HepG2 (cell line): ENCODE measurements at regions not wholly inside any gene's neighbourhood (a gene's known extent, or its start where the extent isn't known, plus 50 kb on each side); places are given as distances from the start of the nearest gene placed in this dataset.

Experiments
- ATAC-seq: fragments of 200-7000 bp; cut with Tn5 transposase; 3 replicates; pipeline ENCODE4 v1.9.1; 2020; ENCODE audit warnings: mild to moderate bottlenecking, moderate library complexity
- BruUV-seq: library from RNA; stranded (reverse); fragments of 400-500 nt; replicated peaks from 2 replicates; lab custom pipeline; 2021; lab: Mats Ljungman, UMichigan
- CTCF ChIA-PET: fragments of 300-600 bp; formaldehyde crosslinking; extraction: SDS; loops from one replicate; lab custom pipeline; 2021; ENCODE audit warnings: low total read pairs, inconsistent platforms, low intra/inter-chr PET ratio; lab: Yijun Ruan, JAX
- POLR2A ChIA-PET: fragments of 350-600 bp; sonication (Branson Sonifier 250); formaldehyde crosslinking; loops from one replicate; lab custom pipeline; 2020; ENCODE audit warnings: antibody characterized with exemption, inconsistent platforms; lab: Yijun Ruan, JAX
- DNase-seq: peaks from one replicate; pipeline ENCODE4 v3.0.0-alpha.2; 2015; ENCODE audit warnings: low spot score
- FAIRE-seq: peaks from 3 replicates; lab custom pipeline; 2011; peaks lifted over from hg19 to GRCh38; lab: Jason Lieb, UNC
- H2AFZ ChIP-seq: one replicate; pipeline ENCODE4 v1.6.1; 2011; ENCODE audit warnings: low read length, inconsistent platforms
- H3K27ac ChIP-seq: fragments of 300-600 bp; 3 replicates; pipeline ENCODE4 v1.8.0; 2011; ENCODE audit warnings: mixed run types, mild to moderate bottlenecking, mixed read lengths, low read length, inconsistent platforms; ENCODE audit not compliant: insufficient read depth; ENCODE audit errors: extremely low read length
- H3K27me3 ChIP-seq, 2 experiments: fragments of 200-600 bp in 1 of 2; 2 replicates in 1 of 2; 3 replicates in 1 of 2; pipeline versions ENCODE4 v1.6.0 to v1.8.0; 2011; ENCODE audit warnings: low read length in 2 of 2, mild to moderate bottlenecking in 2 of 2, moderate library complexity in 2 of 2, inconsistent platforms in 1 of 2; ENCODE audit not compliant: insufficient read depth in 2 of 2, control insufficient read depth in 1 of 2
- H3K36me3 ChIP-seq, 2 experiments: fragments of 200-600 bp in 1 of 2; replicated peaks in 1 of 2; 2 replicates in 1 of 2; 3 replicates in 1 of 2; pipeline versions ENCODE4 v1.5.1 to v1.8.0; 2011; ENCODE audit warnings: low read length in 2 of 2, inconsistent platforms in 1 of 2; ENCODE audit not compliant: insufficient read depth in 2 of 2, control insufficient read depth in 1 of 2
- H3K4me1 ChIP-seq: 2 replicates; pipeline ENCODE4 v1.5.1; 2012; ENCODE audit warnings: low read length, inconsistent platforms; ENCODE audit not compliant: insufficient read depth
- H3K4me2 ChIP-seq: 2 replicates; pipeline ENCODE4 v1.6.0; 2011; ENCODE audit warnings: low read depth, low read length, inconsistent platforms
- H3K4me3 ChIP-seq, 3 experiments: fragments of 200-600 bp in 1 of 3; sonication (generic), shearing (Covaris generic) in 1 of 3; replicated peaks in 1 of 3; 2 replicates each; pipeline ENCODE4 v1.5.1; 2011 to 2016; ENCODE audit warnings: low read length in 3 of 3, inconsistent platforms in 2 of 3, low read depth in 2 of 3, mild to moderate bottlenecking in 2 of 3, control low read depth in 1 of 3, mixed read lengths in 1 of 3; ENCODE audit not compliant: insufficient read depth in 1 of 3
- H3K79me2 ChIP-seq: one replicate; pipeline ENCODE4 v1.6.1; 2011; ENCODE audit warnings: low read length, inconsistent platforms; ENCODE audit not compliant: insufficient read depth
- H3K9ac ChIP-seq: 2 replicates; pipeline ENCODE4 v1.6.0; 2011; ENCODE audit warnings: mild to moderate bottlenecking, low read depth, low read length, inconsistent platforms; ENCODE audit not compliant: insufficient read depth
- H3K9me3 ChIP-seq: 2 replicates; pipeline ENCODE4 v1.5.1; 2012; ENCODE audit warnings: mild to moderate bottlenecking, low read length
- H4K20me1 ChIP-seq: 2 replicates; pipeline ENCODE4 v1.6.0; 2011; ENCODE audit warnings: inconsistent platforms, mild to moderate bottlenecking, low read length, moderate library complexity; ENCODE audit not compliant: insufficient read depth
- ARNT2 ChIP-seq: sonication (generic); formaldehyde crosslinking; IDR thresholded peaks from 2 replicates; pipeline ENCODE4 v1.8.0; 2022; ENCODE audit warnings: mild to moderate bottlenecking, low read depth, missing genetic modification reagents, moderate library complexity
- FOSL1 ChIP-seq: sonication (generic); formaldehyde crosslinking; IDR thresholded peaks from 2 replicates; pipeline ENCODE4 v1.9.0; 2021; ENCODE audit warnings: missing genetic modification reagents, borderline replicate concordance
- GTF2F1 ChIP-seq: fragments of 150-350 bp; IDR thresholded peaks from 2 replicates; pipeline ENCODE4 v1.6.1; 2014; ENCODE audit warnings: low read length
- KAT2B ChIP-seq: fragments of 150-350 bp; IDR thresholded peaks from 2 replicates; pipeline ENCODE4 v1.6.1; 2014; ENCODE audit warnings: low read depth, low read length, borderline replicate concordance
- NAIF1 ChIP-seq: sonication (generic); formaldehyde crosslinking; IDR thresholded peaks from 2 replicates; pipeline ENCODE4 v1.5.0; 2020; ENCODE audit warnings: mild to moderate bottlenecking, missing genetic modification reagents, borderline replicate concordance
- PHF20 ChIP-seq: sonication (generic); formaldehyde crosslinking; IDR thresholded peaks from 2 replicates; pipeline ENCODE4 v1.5.0; 2020; ENCODE audit warnings: mild to moderate bottlenecking, missing genetic modification reagents
- SAFB2 ChIP-seq: sonication (generic); formaldehyde crosslinking; IDR thresholded peaks from 2 replicates; pipeline ENCODE4 v1.5.1; 2020; ENCODE audit warnings: missing genetic modification reagents, low read depth, mild to moderate bottlenecking, borderline replicate concordance
- STAG1 ChIP-seq: sonication (generic); formaldehyde crosslinking; IDR thresholded peaks from 2 replicates; pipeline ENCODE4 v1.4.0; 2020; ENCODE audit warnings: missing genetic modification reagents
- WIZ ChIP-seq: sonication (generic); formaldehyde crosslinking; IDR thresholded peaks from 2 replicates; pipeline ENCODE4 v1.5.1; 2020; ENCODE audit warnings: mild to moderate bottlenecking, missing genetic modification reagents
- ZBTB20 ChIP-seq: sonication (generic); formaldehyde crosslinking; IDR thresholded peaks from 2 replicates; pipeline ENCODE4 v1.8.1; 2023; ENCODE audit warnings: missing genetic modification reagents, low read depth, mild to moderate bottlenecking, borderline replicate concordance
- ZNF138 ChIP-seq: sonication (generic); formaldehyde crosslinking; IDR thresholded peaks from 2 replicates; pipeline ENCODE4 v1.5.0; 2020; ENCODE audit warnings: mild to moderate bottlenecking, low read depth, missing genetic modification reagents
- ZNF550 ChIP-seq: sonication (generic); formaldehyde crosslinking; IDR thresholded peaks from 2 replicates; pipeline ENCODE4 v1.4.0; 2020; ENCODE audit warnings: mild to moderate bottlenecking, missing genetic modification reagents, borderline replicate concordance
- ZNF558 ChIP-seq: sonication (generic); formaldehyde crosslinking; IDR thresholded peaks from 2 replicates; pipeline ENCODE4 v1.9.0; 2022; ENCODE audit warnings: mild to moderate bottlenecking, missing genetic modification reagents, borderline replicate concordance
- ZNF589 ChIP-seq: sonication (generic); formaldehyde crosslinking; conservative IDR thresholded peaks from 2 replicates; pipeline ENCODE4 v1.8.0; 2022; ENCODE audit warnings: mild to moderate bottlenecking, moderate library complexity, missing genetic modification reagents
- ZNF772 ChIP-seq: sonication (generic); formaldehyde crosslinking; IDR thresholded peaks from 2 replicates; pipeline ENCODE4 v1.5.0; 2020; ENCODE audit warnings: mild to moderate bottlenecking, missing genetic modification reagents
- ZNF780A ChIP-seq: sonication (generic); formaldehyde crosslinking; IDR thresholded peaks from 2 replicates; pipeline ENCODE4 v1.8.0; 2022; ENCODE audit warnings: mild to moderate bottlenecking, missing genetic modification reagents, moderate library complexity
- ZNF850 ChIP-seq: sonication (generic); formaldehyde crosslinking; conservative IDR thresholded peaks from 2 replicates; pipeline ENCODE4 v1.9.0; 2021; ENCODE audit warnings: mild to moderate bottlenecking, missing genetic modification reagents
- WGBS: methylation state at CpG from one replicate; pipeline ENCODE4 v1.1.6; 2017; ENCODE audit warnings: low lambda C conversion rate; 5-methylcytosine and 5-hydroxymethylcytosine counted together
- in situ Hi-C: cut with HindIII; loops from 2 replicates; pipeline ENCODE4 v1.10.0; 2017; ENCODE audit warnings: low pct_unique_long_range_greater_than_20kb; ENCODE audit not compliant: extremely low pct_ligation_motif_present
- intact Hi-C: fragments of 100-400 bp; cut with micrococcal nuclease; formaldehyde crosslinking; loops from one replicate; pipeline ENCODE4 v1.10.0; 2022; ENCODE audit not compliant: unreplicated experiment
- TF ChIP-seq, protein P1 (sequence below): sonication (generic); formaldehyde crosslinking; IDR thresholded peaks from 2 replicates; pipeline ENCODE4 v1.5.1; 2020; ENCODE audit warnings: mild to moderate bottlenecking, missing genetic modification reagents, moderate library complexity
- TF ChIP-seq, protein P2 (sequence below): sonication (generic); formaldehyde crosslinking; IDR thresholded peaks from 2 replicates; pipeline ENCODE4 v1.5.1; 2020; ENCODE audit warnings: missing genetic modification reagents, mild to moderate bottlenecking, borderline replicate concordance

DNA sequence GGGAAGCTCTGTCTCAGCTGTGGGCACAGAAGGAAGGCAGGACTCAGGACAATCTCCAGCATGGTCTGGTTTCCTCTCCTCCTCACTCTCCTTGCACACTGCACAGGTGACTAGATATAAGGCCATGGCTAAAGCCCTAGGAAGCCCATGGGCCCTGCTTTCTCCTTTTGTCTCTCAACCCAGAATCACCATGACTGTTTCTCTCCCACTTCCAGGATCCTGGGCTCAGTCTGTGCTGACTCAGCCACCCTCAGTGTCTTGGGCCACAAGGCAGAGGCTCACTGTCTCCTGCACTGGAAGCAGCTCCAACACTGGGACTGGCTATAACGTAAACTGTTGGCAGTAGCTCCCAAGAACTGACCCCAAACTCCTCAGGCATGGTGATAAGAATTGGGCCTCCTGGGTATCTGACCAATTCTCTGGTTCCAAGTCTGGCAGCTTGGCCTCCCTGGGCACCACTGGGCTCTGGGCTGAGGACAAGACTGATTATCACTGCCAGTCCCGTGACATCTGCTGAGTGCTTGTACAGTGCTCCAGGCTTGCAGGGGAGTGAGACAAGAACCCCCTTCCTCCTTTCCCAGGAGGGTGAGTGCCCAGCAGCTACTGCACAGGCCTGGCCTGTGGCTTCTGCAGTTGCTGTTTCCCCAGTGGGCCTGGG lies 104.0 kb upstream of the TOP3B start:
- Histone ChIP-seq H3K79me2 (no peaks in the 10 kb centered on the region), H3K36me3 (no peaks in the 10 kb centered on the region), H3K9ac (no peak overlapping the region), H2AFZ (no peak overlapping the region), H4K20me1 (no peaks in the 10 kb centered on the region), H3K4me2 (no peak overlapping the region), H3K27ac (no peak overlapping the region), H3K27me3 (peaks cover 0 to 5% of the 10 kb centered on the region in 2 experiments; a peak in 1 of 5 replicates), H3K4me3 (no peak overlapping the region), H3K4me1 (peaks cover 50% of the 10 kb centered on the region), H3K9me3 (no peaks in the 10 kb centered on the region)
- ATAC-seq (no peak), FAIRE-seq (no peak), DNase-seq (no peak)
- CTCF ChIA-PET = no interaction called here
- intact Hi-C loops (no loop called here), in situ Hi-C loops (no loop called here)
- BruUV-seq = no TSS peak
- WGBS = no CpG with 5 or more reads among the region's 2 CpGs
- POLR2A ChIA-PET = no interaction called here
- TF ChIP-seq ZNF589 (CRISPR knock-in tag) (no peak), GTF2F1 (no peak), FOSL1 (CRISPR knock-in tag) (no peak), ZNF138 (CRISPR knock-in tag) (no peak), ARNT2 (CRISPR knock-in tag) (no peak), ZNF550 (CRISPR knock-in tag) (no peak), ZNF850 (CRISPR knock-in tag) (no peak), WIZ (CRISPR knock-in tag) (no peak), SAFB2 (CRISPR knock-in tag) (no peak), ZNF780A (CRISPR knock-in tag) (no peak), NAIF1 (CRISPR knock-in tag) (no peak), PHF20 (CRISPR knock-in tag) (no peak), ZNF772 (CRISPR knock-in tag) (no peak), ZBTB20 (CRISPR knock-in tag) (no peak), STAG1 (CRISPR knock-in tag) (no peak), ZNF558 (CRISPR knock-in tag) (no peak), KAT2B (no peak)
- TF ChIP-seq, protein P1, sequence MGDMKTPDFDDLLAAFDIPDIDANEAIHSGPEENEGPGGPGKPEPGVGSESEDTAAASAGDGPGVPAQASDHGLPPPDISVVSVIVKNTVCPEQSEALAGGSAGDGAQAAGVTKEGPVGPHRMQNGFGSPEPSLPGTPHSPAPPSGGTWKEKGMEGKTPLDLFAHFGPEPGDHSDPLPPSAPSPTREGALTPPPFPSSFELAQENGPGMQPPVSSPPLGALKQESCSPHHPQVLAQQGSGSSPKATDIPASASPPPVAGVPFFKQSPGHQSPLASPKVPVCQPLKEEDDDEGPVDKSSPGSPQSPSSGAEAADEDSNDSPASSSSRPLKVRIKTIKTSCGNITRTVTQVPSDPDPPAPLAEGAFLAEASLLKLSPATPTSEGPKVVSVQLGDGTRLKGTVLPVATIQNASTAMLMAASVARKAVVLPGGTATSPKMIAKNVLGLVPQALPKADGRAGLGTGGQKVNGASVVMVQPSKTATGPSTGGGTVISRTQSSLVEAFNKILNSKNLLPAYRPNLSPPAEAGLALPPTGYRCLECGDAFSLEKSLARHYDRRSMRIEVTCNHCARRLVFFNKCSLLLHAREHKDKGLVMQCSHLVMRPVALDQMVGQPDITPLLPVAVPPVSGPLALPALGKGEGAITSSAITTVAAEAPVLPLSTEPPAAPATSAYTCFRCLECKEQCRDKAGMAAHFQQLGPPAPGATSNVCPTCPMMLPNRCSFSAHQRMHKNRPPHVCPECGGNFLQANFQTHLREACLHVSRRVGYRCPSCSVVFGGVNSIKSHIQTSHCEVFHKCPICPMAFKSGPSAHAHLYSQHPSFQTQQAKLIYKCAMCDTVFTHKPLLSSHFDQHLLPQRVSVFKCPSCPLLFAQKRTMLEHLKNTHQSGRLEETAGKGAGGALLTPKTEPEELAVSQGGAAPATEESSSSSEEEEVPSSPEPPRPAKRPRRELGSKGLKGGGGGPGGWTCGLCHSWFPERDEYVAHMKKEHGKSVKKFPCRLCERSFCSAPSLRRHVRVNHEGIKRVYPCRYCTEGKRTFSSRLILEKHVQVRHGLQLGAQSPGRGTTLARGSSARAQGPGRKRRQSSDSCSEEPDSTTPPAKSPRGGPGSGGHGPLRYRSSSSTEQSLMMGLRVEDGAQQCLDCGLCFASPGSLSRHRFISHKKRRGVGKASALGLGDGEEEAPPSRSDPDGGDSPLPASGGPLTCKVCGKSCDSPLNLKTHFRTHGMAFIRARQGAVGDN (CRISPR knock-in tag) = no peak
- TF ChIP-seq, protein P2, sequence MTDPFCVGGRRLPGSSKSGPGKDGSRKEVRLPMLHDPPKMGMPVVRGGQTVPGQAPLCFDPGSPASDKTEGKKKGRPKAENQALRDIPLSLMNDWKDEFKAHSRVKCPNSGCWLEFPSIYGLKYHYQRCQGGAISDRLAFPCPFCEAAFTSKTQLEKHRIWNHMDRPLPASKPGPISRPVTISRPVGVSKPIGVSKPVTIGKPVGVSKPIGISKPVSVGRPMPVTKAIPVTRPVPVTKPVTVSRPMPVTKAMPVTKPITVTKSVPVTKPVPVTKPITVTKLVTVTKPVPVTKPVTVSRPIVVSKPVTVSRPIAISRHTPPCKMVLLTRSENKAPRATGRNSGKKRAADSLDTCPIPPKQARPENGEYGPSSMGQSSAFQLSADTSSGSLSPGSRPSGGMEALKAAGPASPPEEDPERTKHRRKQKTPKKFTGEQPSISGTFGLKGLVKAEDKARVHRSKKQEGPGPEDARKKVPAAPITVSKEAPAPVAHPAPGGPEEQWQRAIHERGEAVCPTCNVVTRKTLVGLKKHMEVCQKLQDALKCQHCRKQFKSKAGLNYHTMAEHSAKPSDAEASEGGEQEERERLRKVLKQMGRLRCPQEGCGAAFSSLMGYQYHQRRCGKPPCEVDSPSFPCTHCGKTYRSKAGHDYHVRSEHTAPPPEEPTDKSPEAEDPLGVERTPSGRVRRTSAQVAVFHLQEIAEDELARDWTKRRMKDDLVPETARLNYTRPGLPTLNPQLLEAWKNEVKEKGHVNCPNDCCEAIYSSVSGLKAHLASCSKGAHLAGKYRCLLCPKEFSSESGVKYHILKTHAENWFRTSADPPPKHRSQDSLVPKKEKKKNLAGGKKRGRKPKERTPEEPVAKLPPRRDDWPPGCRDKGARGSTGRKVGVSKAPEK (CRISPR knock-in tag) = no peak
